ENCODE measurements at regions not wholly inside any gene's neighbourhood (a gene's known extent, or its start where the extent isn't known, plus 50 kb on each side); places are given as distances from the start of the nearest gene placed in this dataset.
"Not testable (repeated sequence)": the region's sequence is repeated elsewhere in the genome, so short reads cannot be mapped to it uniquely, and the experiment has no call there.

DNA sequence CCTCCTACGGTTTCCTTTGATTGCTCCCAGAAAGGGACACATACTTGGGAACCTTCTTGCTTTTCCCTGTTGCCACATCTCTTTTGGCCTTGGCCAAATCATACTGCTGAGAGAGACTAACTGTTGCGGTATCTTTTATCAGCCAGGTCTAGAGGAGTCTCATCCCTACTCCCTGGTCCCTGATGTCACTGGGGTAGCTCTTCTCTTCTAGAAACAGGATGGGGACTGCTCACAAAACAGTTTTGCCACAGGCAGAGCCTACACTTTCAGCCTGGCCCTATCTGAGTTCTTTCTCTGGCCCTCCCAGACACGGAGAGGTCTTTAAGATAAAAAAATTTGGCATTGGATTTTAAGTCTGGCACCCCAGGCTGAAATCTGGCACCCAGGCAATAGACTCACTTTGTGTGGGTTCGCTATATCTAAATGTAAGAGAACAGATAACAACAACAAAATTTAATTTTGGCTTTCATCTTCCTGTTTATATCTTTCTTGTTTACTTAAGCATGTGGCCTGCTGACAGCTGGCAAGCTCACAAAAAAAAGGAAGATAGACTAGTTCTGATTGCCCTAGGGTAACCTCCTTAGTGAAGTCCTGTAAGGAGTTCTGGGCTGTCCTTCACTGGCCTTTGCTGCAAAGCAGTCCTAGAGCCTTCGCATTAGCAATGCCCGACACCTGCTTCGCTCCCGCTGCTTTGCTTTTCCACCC lies 228.3 kb upstream of the NPVF start:
- peak; percentile 21 for DNase-seq

GRCh38 chr7:25459057-25459456 lies 230.8 kb upstream of the NPVF start:
- peak; percentile 13 for DNase-seq

DNA sequence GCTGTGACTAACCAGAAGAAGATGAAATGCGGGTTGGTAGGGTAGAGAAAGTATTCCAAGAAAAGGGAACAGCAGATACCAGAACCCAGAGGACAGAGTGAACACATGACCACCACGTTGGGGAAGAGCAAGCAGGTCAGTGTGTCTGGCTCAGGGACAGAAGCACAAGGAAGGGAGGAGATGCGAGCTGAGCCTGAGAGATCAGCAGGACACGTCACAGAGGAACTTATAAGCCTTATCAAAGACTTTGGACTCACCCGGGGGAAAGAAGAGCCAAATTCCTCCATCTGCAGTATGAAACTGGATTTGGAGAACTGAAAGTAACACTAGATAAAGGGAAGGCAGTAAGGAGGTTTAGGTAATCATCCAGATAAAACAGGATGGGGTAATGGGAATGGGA lies 232.1 kb upstream of the NPVF start:
- DNase-seq = no peak

DNA sequence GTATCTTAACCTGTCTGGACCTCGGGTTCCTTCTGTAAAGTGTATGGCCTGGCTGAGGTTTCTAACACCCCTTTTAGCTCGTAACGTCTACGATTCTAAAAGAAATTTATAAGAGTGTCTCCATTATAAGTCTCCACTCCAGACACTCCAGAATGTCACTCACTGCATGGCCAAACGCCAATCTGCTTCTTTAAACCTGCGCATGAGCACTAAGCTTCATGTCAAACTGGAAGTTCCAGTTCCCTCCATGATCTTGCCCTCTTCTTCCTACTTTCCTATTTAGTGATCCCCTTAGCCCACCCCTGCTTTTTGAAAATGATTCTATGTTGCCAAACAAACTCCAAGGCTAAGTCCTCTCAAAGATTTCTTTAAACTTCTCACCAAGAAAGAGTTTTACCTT lies 241.4 kb upstream of the NPVF start:
- DNase-seq = no peak

DNA sequence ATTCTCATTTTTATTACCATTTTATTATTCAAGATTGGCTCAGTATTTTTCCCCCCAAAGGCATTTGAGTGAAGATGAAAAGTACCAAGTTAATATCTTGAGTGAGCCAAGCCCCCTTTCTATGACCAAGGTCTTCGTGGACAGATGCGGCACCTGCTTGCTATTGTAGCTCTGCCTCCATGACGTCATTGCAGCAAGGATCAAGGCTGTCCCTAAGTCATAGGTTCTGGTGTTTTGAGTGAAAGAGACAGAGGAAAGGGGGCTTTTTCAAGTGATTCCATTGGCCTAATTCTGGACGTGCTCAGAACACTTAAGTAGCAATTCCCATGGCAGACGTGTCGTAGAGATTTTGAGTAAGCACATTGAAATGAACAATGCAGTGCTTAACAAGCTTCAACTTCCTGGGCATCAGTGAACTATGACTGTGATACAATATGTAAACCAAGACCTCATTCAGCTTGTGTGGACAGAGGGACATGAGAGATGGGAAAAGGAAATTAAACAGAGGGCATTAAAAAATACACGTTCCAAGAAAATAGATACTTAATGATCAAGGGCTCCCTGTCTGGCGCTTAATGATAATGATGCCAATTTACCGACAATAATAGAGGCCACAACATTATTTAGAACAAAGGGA lies 248.7 kb upstream of the NPVF start:
- no peak for DNase-seq

DNA sequence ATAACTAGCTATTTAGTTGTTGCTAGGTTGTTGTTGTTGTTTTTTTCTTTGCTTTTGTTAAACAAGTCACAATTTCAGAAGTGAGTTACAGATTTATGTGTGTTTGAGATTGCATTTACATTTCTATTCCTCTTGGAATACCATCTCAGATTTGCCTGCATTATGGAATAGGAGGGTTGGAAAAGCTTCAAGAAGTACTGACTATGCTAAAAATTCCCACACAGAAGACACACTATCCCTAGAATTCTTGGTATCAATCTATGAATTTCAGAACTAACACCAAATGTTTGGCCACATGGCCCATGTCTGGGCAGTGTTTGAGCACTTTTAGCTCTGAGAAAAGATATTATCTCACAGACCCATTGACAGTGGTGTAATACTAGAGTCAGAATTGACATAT lies 249.9 kb upstream of the NPVF start:
- not testable (repeated sequence) for DNase-seq

GRCh38 chr7:25478925-25479324 lies 250.6 kb upstream of the NPVF start:
- DNase-seq = no peak

DNA sequence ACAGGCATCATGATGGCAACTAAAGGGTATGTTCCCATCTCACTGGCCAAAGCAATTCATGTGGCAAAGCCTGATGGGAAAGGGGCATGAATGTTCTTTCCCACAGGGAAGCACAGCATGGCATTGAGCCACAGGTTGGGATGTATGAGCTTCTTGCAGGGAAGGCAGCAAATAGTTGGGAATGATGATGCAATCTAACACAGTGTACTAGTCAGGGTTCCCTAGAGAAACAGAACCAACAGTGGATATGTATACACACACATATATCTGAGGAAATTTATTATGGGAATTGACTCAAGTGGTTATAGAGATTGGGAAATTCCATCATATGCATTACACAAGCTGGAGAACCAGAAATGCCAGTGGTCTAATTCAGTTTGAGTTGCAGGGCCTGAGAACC lies 253.6 kb upstream of the NPVF start:
- no peak for DNase-seq

- no peak for DNase-seq
Observed at GRCh38 chr7:25482631-25483030, 254.3 kb upstream of the NPVF start.

GRCh38 chr7:25485026-25485425 lies 256.7 kb upstream of the NPVF start:
- DNase-seq = no peak

GRCh38 chr7:25486656-25487055 lies 258.4 kb upstream of the NPVF start:
- DNase-seq = no peak

DNA sequence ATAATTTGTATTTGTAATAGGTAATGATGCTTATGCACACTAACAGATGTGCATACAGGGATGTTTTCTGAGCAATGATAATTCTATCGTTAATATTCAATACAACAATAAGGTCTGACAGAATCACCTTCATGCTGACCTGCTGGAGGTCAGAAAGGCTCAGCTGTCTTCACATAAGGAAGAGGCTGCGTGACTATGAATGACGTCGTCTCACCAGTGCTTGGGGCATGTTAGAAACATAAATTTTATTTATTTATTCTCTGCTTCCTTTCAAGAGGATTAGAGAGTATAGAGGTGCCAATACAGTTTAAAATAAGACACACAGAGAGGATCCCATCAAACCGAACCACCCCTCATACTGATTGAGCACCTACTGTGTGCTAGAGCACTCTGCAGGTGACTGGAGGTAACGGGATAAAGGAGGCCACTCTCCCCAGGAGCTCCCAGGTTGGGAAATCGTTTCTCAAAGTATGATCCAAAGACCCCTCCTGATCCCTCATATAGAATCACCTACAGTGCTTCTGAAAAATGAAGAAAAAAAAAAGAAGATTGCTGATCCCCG lies 265.6 kb upstream of the NPVF start:
- no peak for DNase-seq

DNA sequence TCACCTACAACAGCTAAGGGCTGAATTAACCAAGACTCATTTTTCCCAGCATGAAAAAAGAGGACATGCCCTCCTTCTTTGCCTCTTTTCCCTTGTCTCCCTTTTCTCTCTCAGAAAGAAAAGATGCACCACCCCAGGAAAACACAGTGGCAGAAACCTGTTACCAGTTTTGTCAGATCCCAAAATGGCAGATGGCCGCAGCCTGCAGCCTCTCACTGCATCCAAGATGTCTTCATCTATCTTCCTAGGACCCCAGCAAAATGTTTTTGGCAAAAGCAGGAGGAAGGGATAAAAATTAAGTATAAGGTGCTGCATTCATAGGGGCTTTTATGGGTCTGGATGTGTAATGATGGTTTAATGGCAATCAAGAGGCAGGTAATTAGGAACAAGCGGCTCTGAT lies 266.6 kb upstream of the NPVF start:
- DNase-seq = no peak

- DNase-seq = peak; percentile 87
Observed at GRCh38 chr7:25495342-25496250, 267.3 kb upstream of the NPVF start.

- DNase-seq = peak; percentile 28
Observed at GRCh38 chr7:25496476-25497368, 268.4 kb upstream of the NPVF start.

DNA sequence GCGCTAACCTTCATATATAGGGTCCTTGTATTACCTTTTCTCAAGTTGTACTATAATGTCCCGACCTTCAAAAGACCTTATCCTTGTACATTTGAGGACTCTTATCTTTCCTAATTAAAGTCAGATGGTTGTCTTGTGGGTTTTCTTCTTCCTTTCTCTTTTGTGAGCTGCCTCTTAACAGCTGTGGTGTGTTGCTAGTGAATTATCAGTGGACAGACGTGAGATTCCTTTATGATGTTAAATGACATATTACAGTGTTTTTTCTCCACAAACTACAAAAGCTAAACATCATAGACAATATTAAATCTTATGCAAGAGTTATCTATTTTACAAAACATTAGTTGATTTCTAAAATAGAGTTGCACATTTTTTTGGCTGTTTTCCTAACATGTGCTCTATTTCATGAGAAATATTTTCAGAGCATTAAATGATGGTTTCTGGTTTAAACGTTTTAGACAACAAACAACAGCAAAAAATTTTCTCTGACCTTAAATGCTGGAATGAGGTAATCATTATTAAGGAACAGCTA lies 272.2 kb upstream of the NPVF start:
- no peak for DNase-seq

DNA sequence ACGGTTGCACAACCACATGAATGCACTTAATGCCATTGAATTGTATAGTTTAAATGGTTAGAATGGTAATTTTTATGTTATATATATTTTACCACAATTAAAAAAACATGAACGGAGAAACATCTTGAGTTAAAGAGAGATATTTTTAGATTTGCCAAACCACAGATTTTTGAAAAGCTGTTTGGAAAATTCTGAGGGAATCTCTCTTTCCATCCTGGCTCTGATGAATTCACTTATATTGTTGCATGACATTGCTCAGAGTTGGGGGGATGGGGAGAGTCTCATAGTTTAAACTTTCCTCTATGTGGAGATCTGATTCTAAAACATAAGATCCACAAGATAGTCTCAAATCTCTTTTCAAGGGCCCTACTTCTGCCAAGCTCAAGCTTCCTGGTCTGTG lies 275.0 kb upstream of the NPVF start:
- DNase-seq = no peak

DNA sequence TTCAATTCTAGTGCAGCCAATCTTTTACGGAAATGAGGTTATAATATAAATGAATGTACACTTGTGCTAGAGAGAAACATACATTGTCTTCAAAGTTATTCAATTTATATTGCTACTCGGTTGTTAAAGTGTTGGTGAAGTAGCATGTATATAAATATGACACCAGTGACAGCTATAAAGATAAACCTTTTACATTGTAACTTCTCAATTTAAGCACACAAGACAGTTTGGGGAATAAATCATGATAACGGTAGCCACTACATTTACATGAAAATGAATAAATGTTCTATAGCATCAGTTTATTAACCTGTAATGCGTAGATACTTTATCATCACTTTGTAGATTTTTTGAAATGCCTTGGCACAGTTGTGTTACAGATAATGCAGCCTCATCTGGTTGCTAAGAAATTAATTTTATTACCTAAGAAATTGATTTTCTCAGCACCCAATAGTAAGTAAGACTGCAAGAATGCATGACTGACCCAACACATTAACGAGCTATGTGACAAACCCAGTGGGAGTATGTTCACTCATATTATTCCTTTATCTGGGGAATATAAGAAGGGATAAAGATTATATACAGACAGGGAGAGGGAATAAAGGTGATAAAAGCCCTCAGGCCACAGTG lies 283.9 kb upstream of the NPVF start:
- no peak for DNase-seq

GRCh38 chr7:25515633-25516275 lies 287.5 kb upstream of the NPVF start:
- no peak for DNase-seq

DNA sequence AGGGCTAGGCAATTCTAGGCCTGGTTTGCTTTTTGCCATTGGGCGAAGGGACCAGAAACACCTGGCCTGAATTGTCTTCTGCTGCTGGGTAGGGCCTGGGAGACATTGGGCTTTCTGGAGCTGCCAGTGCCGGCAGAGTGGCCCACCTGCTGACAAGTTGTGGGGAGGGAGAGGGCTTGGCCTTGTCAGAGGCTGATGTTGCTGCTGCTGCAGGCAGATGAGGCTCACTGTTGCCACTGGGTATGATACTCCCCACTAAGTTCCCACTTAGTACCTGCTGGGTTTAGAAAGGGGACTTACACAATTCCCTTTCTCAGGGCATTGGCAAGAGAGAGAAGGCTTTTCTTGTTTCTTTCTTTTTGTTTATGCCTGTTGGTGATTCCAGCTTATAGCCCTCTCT lies 289.6 kb upstream of the NPVF start:
- no peak for DNase-seq

DNA sequence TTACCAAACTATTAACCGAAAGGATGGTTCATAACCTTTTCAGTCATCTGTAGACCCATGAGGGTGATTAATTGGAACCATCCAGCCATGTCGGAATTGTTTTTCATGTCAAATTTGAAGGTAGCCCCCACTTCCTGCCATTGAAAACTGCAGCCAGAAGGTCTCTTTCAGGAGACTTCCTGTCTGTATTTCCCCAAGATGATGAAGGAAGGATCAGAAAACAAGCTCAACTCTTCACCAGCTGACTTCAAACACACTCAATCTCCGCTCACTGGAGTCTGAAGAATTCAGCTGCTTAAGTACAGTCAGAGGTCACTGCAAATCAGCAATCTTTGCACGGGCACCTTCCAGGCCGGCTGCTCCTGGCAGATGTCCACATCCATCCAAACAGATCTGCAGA lies 291.7 kb upstream of the NPVF start:
- no peak for DNase-seq

Data from DMS 273 treated with DMSO at 0.1 percent for 48 hours (cell line).